ENCODE measurements at regions not wholly inside any gene's neighbourhood (a gene's known extent, or its start where the extent isn't known, plus 50 kb on each side); places are given as distances from the start of the nearest gene placed in this dataset.

- no peak overlapping the region for H3K4me3 ChIP-seq (ENCODE audit: low read depth, low read length)
- in situ Hi-C loops (cut with HindIII; ENCODE audit: low sequenced_read_pairs) = no loop called here
- no peak for DNase-seq (ENCODE audit: low read depth, low spot score)
- TF ChIP-seq CTCF (IDR thresholded peaks at IDR 0.05; ENCODE audit: low read depth, low read length) = no peak
Measured at GRCh38 chr9:106704056-106704615, 158.8 kb upstream of the ZNF462 start.

DNA sequence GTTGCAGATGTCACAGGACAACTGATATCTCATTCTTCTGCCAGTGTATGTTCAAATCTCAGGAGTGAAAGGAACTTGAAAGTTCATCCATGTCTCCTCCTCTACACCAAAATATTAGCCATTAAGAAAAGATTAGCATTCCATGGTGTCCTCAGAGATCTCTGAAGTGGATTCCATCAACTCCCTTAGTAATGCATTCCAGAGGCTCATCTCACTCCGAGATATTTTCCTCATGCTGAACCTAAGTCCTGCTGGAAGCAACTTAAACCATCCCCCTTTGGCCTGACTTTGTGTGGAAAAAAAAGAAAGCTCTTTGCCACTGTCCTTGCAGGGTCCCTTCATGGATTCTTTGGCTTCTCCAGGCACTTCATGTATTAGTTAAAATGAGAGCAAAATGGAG is 155.7 kb upstream of the ZNF462 start:
- TF ChIP-seq CTCF (IDR thresholded peaks at IDR 0.05; ENCODE audit: low read depth, low read length) = no peak
- DNase-seq (ENCODE audit: low read depth, low spot score) = no peak
- no peak overlapping the region for H3K4me3 ChIP-seq (ENCODE audit: low read depth, low read length)
- in situ Hi-C loops (cut with HindIII; ENCODE audit: low sequenced_read_pairs) = no loop called here

DNA sequence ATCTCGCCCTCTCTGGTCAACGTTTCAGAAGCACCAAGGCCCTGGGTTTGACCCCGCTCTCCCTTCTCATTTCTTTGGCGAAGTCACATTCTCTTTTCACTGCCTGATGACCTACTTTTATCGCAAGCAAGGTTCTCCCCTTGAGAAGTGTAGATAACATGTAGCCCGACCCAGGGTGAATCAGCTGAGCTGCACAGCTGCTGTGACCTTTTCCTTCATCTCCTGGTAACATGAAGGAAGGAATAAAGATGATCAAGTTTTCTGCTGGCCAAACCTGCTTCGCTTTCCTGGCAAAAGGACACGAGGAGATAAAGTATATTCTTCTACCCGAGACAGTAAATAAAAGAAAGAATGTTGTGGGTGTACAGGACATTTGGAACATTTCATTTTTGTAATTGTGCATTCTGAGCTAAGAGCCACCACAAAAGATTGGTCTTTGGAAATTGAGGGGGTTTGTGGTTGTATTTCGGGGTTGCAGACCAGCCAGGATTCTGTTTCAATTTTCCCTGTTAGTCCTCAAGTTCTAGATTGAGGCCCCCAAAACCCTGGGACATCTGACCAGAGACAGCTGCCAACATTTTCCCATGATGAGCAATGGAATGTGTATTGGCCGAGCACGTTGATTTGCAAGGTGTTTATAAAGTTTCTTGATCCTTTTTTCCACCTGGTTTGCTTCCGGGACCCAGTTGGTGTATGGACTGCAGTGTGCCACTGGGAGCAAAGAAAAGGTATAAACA is 155.1 kb upstream of the ZNF462 start:
- no peak overlapping the region for H3K4me3 ChIP-seq (ENCODE audit: low read depth, low read length)
- in situ Hi-C loops (cut with HindIII; ENCODE audit: low sequenced_read_pairs) = no loop called here
- no peak for DNase-seq (ENCODE audit: low read depth, low spot score)
- no peak for TF ChIP-seq CTCF (IDR thresholded peaks at IDR 0.05; ENCODE audit: low read depth, low read length)

GRCh38 chr9:106708475-106709146 is 154.4 kb upstream of the ZNF462 start:
- in situ Hi-C loops (cut with HindIII; ENCODE audit: low sequenced_read_pairs) = no loop called here
- TF ChIP-seq CTCF (IDR thresholded peaks at IDR 0.05; ENCODE audit: low read depth, low read length) = no peak
- no peak for DNase-seq (ENCODE audit: low read depth, low spot score)
- H3K4me3 ChIP-seq (ENCODE audit: low read depth, low read length) = no peak overlapping the region

GRCh38 chr9:106712279-106712678 is 150.7 kb upstream of the ZNF462 start:
- in situ Hi-C loops (cut with HindIII; ENCODE audit: low sequenced_read_pairs) = no loop called here

DNA sequence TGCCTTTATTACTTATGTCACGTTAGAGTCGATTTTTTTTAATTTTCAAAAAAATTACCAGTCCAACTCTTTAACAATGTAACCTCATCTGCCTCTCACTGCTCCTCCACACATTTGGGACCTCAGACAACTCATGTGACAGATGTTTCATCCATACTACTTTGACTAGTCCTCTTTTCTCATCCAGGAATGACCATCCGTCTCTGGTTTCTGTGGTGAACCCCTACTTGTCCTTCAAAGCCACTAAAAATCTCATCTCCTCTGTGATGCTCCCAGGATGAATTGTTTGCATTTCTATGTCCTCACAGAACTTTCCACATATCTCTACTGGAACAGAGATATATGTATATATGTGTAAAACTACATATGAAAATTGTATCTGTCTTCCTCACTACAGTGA is 149.8 kb upstream of the ZNF462 start:
- in situ Hi-C loops (cut with HindIII; ENCODE audit: low sequenced_read_pairs) = no loop called here
- DNase-seq (ENCODE audit: low read depth, low spot score) = no peak
- no peak overlapping the region for H3K4me3 ChIP-seq (ENCODE audit: low read depth, low read length)
- no peak for TF ChIP-seq CTCF (IDR thresholded peaks at IDR 0.05; ENCODE audit: low read depth, low read length)

More at GRCh38 chr9:106712279-106712678, 150.7 kb upstream of the ZNF462 start:
- no peak for DNase-seq (ENCODE audit: low read depth, low spot score)
- H3K4me3 ChIP-seq (ENCODE audit: low read depth, low read length) = no peak overlapping the region
- no peak for TF ChIP-seq CTCF (IDR thresholded peaks at IDR 0.05; ENCODE audit: low read depth, low read length)

All from astrocyte of the spinal cord (primary cell).